ENCODE measurements at regions not wholly inside any gene's neighbourhood (a gene's known extent, or its start where the extent isn't known, plus 50 kb on each side); places are given as distances from the start of the nearest gene placed in this dataset.

GRCh38 chr11:8788616-8789015 lies 106.0 kb downstream of the RPL27A start:
- no peak overlapping the region for H3K4me3 ChIP-seq (ENCODE audit: low read depth in 2 of 2, low read length in 1 of 2)
- TF ChIP-seq EZH2phosphoT487 (IDR thresholded peaks at IDR 0.05; ENCODE audit: borderline replicate concordance, low read depth) (no peak), TAF1 (IDR thresholded peaks at IDR 0.05; ENCODE audit: borderline replicate concordance, low read depth, low read length) (no peak), FOXJ3 (CRISPR knock-in tag; IDR thresholded peaks at IDR 0.05) (no peak), GABPA (IDR thresholded peaks at IDR 0.05; ENCODE audit: low read depth) (no peak), MEF2A (IDR thresholded peaks at IDR 0.05; ENCODE audit: borderline replicate concordance, low read depth) (no peak), NRF1 (IDR thresholded peaks at IDR 0.05; ENCODE audit: low read depth, low read length) (no peak), PBX3 (IDR thresholded peaks at IDR 0.05) (no peak), RCOR1 (IDR thresholded peaks at IDR 0.05; ENCODE audit: low read length) (no peak), NFIC (IDR thresholded peaks at IDR 0.05; ENCODE audit: borderline replicate concordance) (no peak), JUND (IDR thresholded peaks at IDR 0.05) (no peak), FOXM1 (IDR thresholded peaks at IDR 0.05; ENCODE audit: low read depth) (no peak), POLR2AphosphoS5 (IDR thresholded peaks at IDR 0.05; ENCODE audit: low read depth, low read length) (no peak), GATA2 (CRISPR knock-in tag; IDR thresholded peaks at IDR 0.05) (no peak), RFX5 (IDR thresholded peaks at IDR 0.05; ENCODE audit: low read length) (no peak), SIN3A (IDR thresholded peaks at IDR 0.05; ENCODE audit: borderline replicate concordance, low read depth, low read length) (no peak), EP300 (IDR thresholded peaks at IDR 0.05; ENCODE audit: borderline replicate concordance in 1 of 2, low read depth in 1 of 2, low read length in 1 of 2) (no peak), RAD21 (IDR thresholded peaks at IDR 0.05; ENCODE audit: low read length) (no peak), YY1 (IDR thresholded peaks at IDR 0.05; ENCODE audit: low read depth) (no peak)
- TF ChIP-seq, protein P1, sequence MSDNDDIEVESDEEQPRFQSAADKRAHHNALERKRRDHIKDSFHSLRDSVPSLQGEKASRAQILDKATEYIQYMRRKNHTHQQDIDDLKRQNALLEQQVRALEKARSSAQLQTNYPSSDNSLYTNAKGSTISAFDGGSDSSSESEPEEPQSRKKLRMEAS (IDR thresholded peaks at IDR 0.05; ENCODE audit: low read depth), result no peak
- TF ChIP-seq, protein P2, sequence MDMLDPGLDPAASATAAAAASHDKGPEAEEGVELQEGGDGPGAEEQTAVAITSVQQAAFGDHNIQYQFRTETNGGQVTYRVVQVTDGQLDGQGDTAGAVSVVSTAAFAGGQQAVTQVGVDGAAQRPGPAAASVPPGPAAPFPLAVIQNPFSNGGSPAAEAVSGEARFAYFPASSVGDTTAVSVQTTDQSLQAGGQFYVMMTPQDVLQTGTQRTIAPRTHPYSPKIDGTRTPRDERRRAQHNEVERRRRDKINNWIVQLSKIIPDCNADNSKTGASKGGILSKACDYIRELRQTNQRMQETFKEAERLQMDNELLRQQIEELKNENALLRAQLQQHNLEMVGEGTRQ (IDR thresholded peaks at IDR 0.05; ENCODE audit: borderline replicate concordance, low read depth, low read length), result no peak
- WGBS (ENCODE audit: low lambda C conversion rate), result 100% methylated on average over 2 of the region's 2 CpGs
- H2AFZ ChIP-seq (ENCODE audit: low read depth), result no peak overlapping the region
- no peaks in the 10 kb centered on the region for H3K27me3 ChIP-seq (ENCODE audit: insufficient read depth)
- DNase-seq, result no peak
- H3K9me3 ChIP-seq, result no peaks in the 10 kb centered on the region
- ChIA-PET POLR2A (no interaction called here), CTCF (no interaction called here)
- H3K4me1 ChIP-seq (ENCODE audit: control insufficient read depth in 1 of 2, insufficient read depth in 2 of 2, low read depth in 1 of 2, low read length in 1 of 2), result peaks cover 0 to 9% of the 10 kb centered on the region in 2 experiments; a peak in 2 of 4 replicates
- H3F3A ChIP-seq (replicated peaks; ENCODE audit: insufficient read depth), result peaks cover 4% of the 10 kb centered on the region
- peaks cover 6% of the 10 kb centered on the region; the same call in 1 of the 2 replicates for H4K20me1 ChIP-seq (ENCODE audit: insufficient read depth)
- no peaks in the 10 kb centered on the region for H3K9me2 ChIP-seq
- H3K79me2 ChIP-seq (ENCODE audit: insufficient read depth), result peaks cover 50% of the 10 kb centered on the region
- no peak overlapping the region for H3K27ac ChIP-seq (ENCODE audit: low read depth in 2 of 2, low read length in 1 of 2)
- H3K4me2 ChIP-seq, result no peak overlapping the region
- H3K36me3 ChIP-seq (replicated peaks in 1 of 2; ENCODE audit: control insufficient read depth in 1 of 2, insufficient read depth in 2 of 2, low read length in 1 of 2), result peaks cover 0 to 10% of the 10 kb centered on the region in 2 experiments
- H3K9ac ChIP-seq, result no peak overlapping the region
